K562 (cell line): ENCODE measurements at regions not wholly inside any gene's neighbourhood (a gene's known extent, or its start where the extent isn't known, plus 50 kb on each side); places are given as distances from the start of the nearest gene placed in this dataset.

Source experiments
- ATAC-seq: fragments of 200-7000 bp; cut with Tn5 transposase; 3 replicates; pipeline ENCODE4 v1.9.1; 2020; ENCODE audit warnings: moderate library complexity
- BruUV-seq: library from RNA; stranded (reverse); fragments of 400-500 nt; replicated peaks from 2 replicates; lab custom pipeline; 2021; lab: Mats Ljungman, UMichigan
- CTCF ChIA-PET: fragments of 300-600 bp; formaldehyde crosslinking; extraction: SDS; loops from one replicate; lab custom pipeline; 2021; ENCODE audit warnings: low intra/inter-chr PET ratio; lab: Yijun Ruan, JAX
- POLR2A ChIA-PET: fragments of 300-600, 350-650 bp; sonication (Branson Sonifier 250); formaldehyde crosslinking; extraction: SDS; loops from one replicate; lab custom pipeline; 2021; ENCODE audit warnings: antibody characterized with exemption, inconsistent platforms; lab: Yijun Ruan, JAX
- DNase-seq, 4 experiments: peaks; one replicate each; pipeline versions ENCODE4 v3.0.0 to v3.0.0-alpha.2; 2011 to 2018; ENCODE audit warnings: low spot score in 3 of 4, mixed read lengths in 3 of 4; ENCODE audit errors: extremely low read depth in 1 of 4
- FAIRE-seq: peaks from 2 replicates; lab custom pipeline; 2011; peaks lifted over from hg19 to GRCh38; lab: Jason Lieb, UNC
- H2AFZ ChIP-seq: 2 replicates; pipeline ENCODE4 v1.6.0; 2011; ENCODE audit warnings: low read depth, low read length, control low read depth, inconsistent platforms
- H3K27ac ChIP-seq: fragments of 200-600 bp; 3 replicates; pipeline ENCODE4 v1.8.0; 2011; ENCODE audit warnings: low read depth, mild to moderate bottlenecking, control low read depth, inconsistent platforms, low read length, moderate library complexity, mixed read lengths; ENCODE audit errors: extremely low read depth
- H3K27me3 ChIP-seq, 2 experiments: fragments of 300-600 bp in 1 of 2; 2 replicates in 1 of 2; 3 replicates in 1 of 2; pipeline versions ENCODE4 v1.6.0 to v1.8.0; 2011; ENCODE audit warnings: inconsistent platforms in 2 of 2, low read length in 2 of 2, mild to moderate bottlenecking in 1 of 2, mixed read lengths in 1 of 2, moderate library complexity in 1 of 2; ENCODE audit not compliant: control insufficient read depth in 2 of 2, insufficient read depth in 2 of 2
- H3K36me3 ChIP-seq: fragments of 300-600 bp; 3 replicates; pipeline ENCODE4 v1.8.0; 2011; ENCODE audit warnings: mild to moderate bottlenecking, low read length, inconsistent platforms; ENCODE audit not compliant: control insufficient read depth, insufficient read depth
- H3K4me1 ChIP-seq, 2 experiments: fragments of 200-600 bp in 1 of 2; replicated peaks in 1 of 2; 2 replicates in 1 of 2; 3 replicates in 1 of 2; pipeline versions ENCODE4 v1.5.1 to v1.8.0; 2011; ENCODE audit warnings: inconsistent platforms in 2 of 2, low read length in 2 of 2, mild to moderate bottlenecking in 1 of 2, mixed read lengths in 1 of 2, moderate library complexity in 1 of 2; ENCODE audit not compliant: control insufficient read depth in 2 of 2, insufficient read depth in 2 of 2
- H3K4me2 ChIP-seq: 2 replicates; pipeline ENCODE4 v1.6.1; 2011; ENCODE audit warnings: low read length, control low read depth, inconsistent platforms, mixed read lengths; ENCODE audit not compliant: insufficient read depth
- H3K4me3 ChIP-seq: fragments of 200-600 bp; sonication (generic), shearing (Covaris generic); 2 replicates; pipeline ENCODE4 v1.5.1; 2016; ENCODE audit warnings: control low read depth, inconsistent platforms
- H3K79me2 ChIP-seq: fragments of 200-600 bp; 3 replicates; pipeline ENCODE4 v1.8.0; 2011; ENCODE audit warnings: low read length, inconsistent platforms; ENCODE audit not compliant: control insufficient read depth, insufficient read depth
- H3K9ac ChIP-seq, 2 experiments: 2 replicates each; pipeline versions ENCODE4 v1.6.0 to v1.6.1; 2011; ENCODE audit warnings: low read depth in 2 of 2, low read length in 2 of 2, control low read depth in 1 of 2, inconsistent platforms in 1 of 2, mild to moderate bottlenecking in 1 of 2, mixed read lengths in 1 of 2; ENCODE audit not compliant: insufficient read depth in 1 of 2
- H3K9me1 ChIP-seq: one replicate; pipeline ENCODE4 v1.6.0; 2011; ENCODE audit warnings: inconsistent platforms, mild to moderate bottlenecking, low read length, moderate library complexity; ENCODE audit not compliant: control insufficient read depth, insufficient read depth
- H3K9me3 ChIP-seq: replicated peaks from 2 replicates; pipeline ENCODE4 v1.5.1; 2011; ENCODE audit warnings: low read depth, low read length, inconsistent platforms; ENCODE audit not compliant: control insufficient read depth, insufficient read depth
- H4K20me1 ChIP-seq: replicated peaks from 2 replicates; pipeline ENCODE4 v1.6.1; 2011; ENCODE audit warnings: low read length, inconsistent platforms, mixed read lengths; ENCODE audit not compliant: control insufficient read depth, insufficient read depth
- C11orf30 ChIP-seq: fragments of 450-650 bp; IDR thresholded peaks from 2 replicates; pipeline ENCODE4 v1.6.1; 2016; ENCODE audit warnings: low read depth, mild to moderate bottlenecking
- CREB3L1 ChIP-seq: fragments of 450-650 bp; IDR thresholded peaks from 2 replicates; pipeline ENCODE4 v1.6.1; 2014; ENCODE audit warnings: low read depth, mild to moderate bottlenecking, moderate library complexity, borderline replicate concordance
- DACH1 ChIP-seq: fragments of 450-650 bp; IDR thresholded peaks from 2 replicates; pipeline ENCODE4 v1.6.1; 2018; ENCODE audit not compliant: partially characterized antibody
- MAZ ChIP-seq, 2 experiments: fragments of 450-650 bp in 1 of 2; sonication (generic) in 1 of 2; formaldehyde crosslinking; IDR thresholded peaks in 1 of 2; conservative IDR thresholded peaks in 1 of 2; 2 replicates each; pipeline versions ENCODE4 v1.4.0 to v1.5.0; 2020; ENCODE audit warnings: mild to moderate bottlenecking in 1 of 2, missing genetic modification reagents in 1 of 2
- MECOM ChIP-seq: fragments of 250-450 bp; sonication (Bioruptor Pico); IDR thresholded peaks from 2 replicates; pipeline ENCODE4 v1.8.0; 2022; ENCODE audit warnings: inconsistent platforms
- POLR2AphosphoS5 ChIP-seq: IDR thresholded peaks from 2 replicates; pipeline ENCODE4 v1.6.1; 2011; ENCODE audit warnings: mild to moderate bottlenecking, low read depth, low read length, moderate library complexity; ENCODE audit not compliant: control insufficient read depth, insufficient read depth
- RAD21 ChIP-seq, 2 experiments: fragments of 250-450 bp in 1 of 2; fragments of 450-650 bp in 1 of 2; sonication (Bioruptor Pico) in 1 of 2; formaldehyde crosslinking in 1 of 2; IDR thresholded peaks in 1 of 2; conservative IDR thresholded peaks in 1 of 2; 2 replicates each; pipeline versions ENCODE4 v1.4.0 to v1.8.0; 2020 to 2022; ENCODE audit warnings: mild to moderate bottlenecking in 2 of 2, moderate library complexity in 1 of 2
- SMAD4 ChIP-seq: fragments of 250-450 bp; sonication (Bioruptor Pico); conservative IDR thresholded peaks from 2 replicates; pipeline ENCODE4 v1.8.0; 2021; ENCODE audit warnings: inconsistent platforms, mild to moderate bottlenecking, moderate library complexity
- SMARCA4 ChIP-seq: fragments of 450-650 bp; IDR thresholded peaks from 2 replicates; pipeline ENCODE4 v1.6.1; 2016
- SOX6 ChIP-seq: fragments of 450-650 bp; IDR thresholded peaks from 2 replicates; pipeline ENCODE4 v1.6.1; 2014; ENCODE audit warnings: mild to moderate bottlenecking
- TARDBP ChIP-seq: fragments of 450-650 bp; IDR thresholded peaks from 2 replicates; pipeline ENCODE4 v1.6.1; 2016
- ZBTB1 ChIP-seq: sonication (generic); formaldehyde crosslinking; IDR thresholded peaks from 2 replicates; pipeline ENCODE4 v1.8.1; 2023; ENCODE audit warnings: missing genetic modification reagents, low read depth, mild to moderate bottlenecking, borderline replicate concordance
- ZC3H4 ChIP-seq: sonication (generic); formaldehyde crosslinking; IDR thresholded peaks from 2 replicates; pipeline ENCODE4 v1.9.0; 2021; ENCODE audit warnings: missing genetic modification reagents, borderline replicate concordance
- ZNF280A ChIP-seq: fragments of 450-650 bp; IDR thresholded peaks from 2 replicates; pipeline ENCODE4 v1.6.1; 2018; ENCODE audit warnings: mild to moderate bottlenecking, low read depth; ENCODE audit not compliant: partially characterized antibody
- ZNF785 ChIP-seq: fragments of 250-450 bp; sonication (Bioruptor Pico); IDR thresholded peaks from 2 replicates; pipeline ENCODE4 v1.4.0; 2020; ENCODE audit warnings: mild to moderate bottlenecking
- WGBS: fragments of 100-300 bp; shearing (Covaris generic); methylation state at CpG from one replicate; pipeline ENCODE4 v1.1.6; 2016; ENCODE audit warnings: low coverage, mixed read lengths; ENCODE audit not compliant: insufficient coverage; ENCODE audit errors: missing lambda C conversion rate; 5-methylcytosine and 5-hydroxymethylcytosine counted together
- in situ Hi-C: fragments of 300-500 bp; cut with MboI; formaldehyde crosslinking; loops from 4 replicates; pipeline ENCODE4 v1.15.0; 2018; ENCODE audit warnings: inconsistent platforms, mixed read lengths
- intact Hi-C: fragments of 100-400 bp; cut with micrococcal nuclease; formaldehyde crosslinking; loops from 2 replicates; pipeline ENCODE4 v1.14.2; 2022
- TF ChIP-seq, protein P1 (sequence below), 2 experiments: IDR thresholded peaks; 2 replicates each; pipeline ENCODE4 v1.6.1; 2011; ENCODE audit warnings: borderline replicate concordance in 1 of 2, control low read depth in 1 of 2, low read depth in 1 of 2, low read length in 1 of 2, mild to moderate bottlenecking in 1 of 2, mixed read lengths in 1 of 2, moderate library complexity in 1 of 2; ENCODE audit not compliant: insufficient read depth in 1 of 2, insufficient read length in 1 of 2, poor library complexity in 1 of 2, severe bottlenecking in 1 of 2; ENCODE audit errors: extremely low read depth in 1 of 2

DNA sequence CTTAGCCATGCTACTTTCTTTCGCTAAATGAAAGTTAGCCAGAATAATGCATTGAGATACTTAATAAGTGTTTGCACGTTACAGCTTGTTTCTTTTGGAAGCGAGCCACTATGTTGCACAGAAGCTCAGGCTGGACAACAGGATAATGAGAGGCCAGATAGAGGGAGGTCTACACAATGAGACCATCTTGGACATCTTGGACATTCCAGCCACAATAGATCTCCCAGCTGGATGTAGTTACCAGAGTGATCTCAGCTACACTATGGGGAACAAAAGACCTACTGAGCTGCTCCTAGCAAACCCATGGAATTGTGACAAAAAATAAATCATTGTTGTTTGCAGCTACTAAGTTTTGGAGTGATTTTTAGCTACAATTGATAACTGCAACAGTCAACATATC lies 540.1 kb upstream of the SEMA6D start:
- Histone ChIP-seq H3K9ac (no peak overlapping the region), H3K4me1 (no peaks in the 10 kb centered on the region), H3K27ac (no peak overlapping the region), H3K36me3 (no peaks in the 10 kb centered on the region), H3K4me2 (no peak overlapping the region), H2AFZ (no peak overlapping the region), H4K20me1 (no peaks in the 10 kb centered on the region), H3K9me3 (no peaks in the 10 kb centered on the region), H3K79me2 (no peaks in the 10 kb centered on the region), H3K9me1 (no peaks in the 10 kb centered on the region), H3K4me3 (no peak overlapping the region)
- POLR2A ChIA-PET: no interaction called here
- no peak for FAIRE-seq
- CTCF ChIA-PET: no interaction called here
- WGBS: 1% methylated on average over 3 of the region's 3 CpGs
- DNase-seq: no peak
- in situ Hi-C loops: no loop called here
- TF ChIP-seq ZNF785: no peak
- no peak for TF ChIP-seq CREB3L1
- TF ChIP-seq SMAD4 (CRISPR knock-in tag): no peak
- TF ChIP-seq MAZ (CRISPR knock-in tag; conservative IDR thresholded peaks at IDR 0.05 in 1 of 2, IDR thresholded peaks at IDR 0.05 in 1 of 2): no peak
- no peak for TF ChIP-seq ZBTB1 (CRISPR knock-in tag)
- TF ChIP-seq ZC3H4 (CRISPR knock-in tag): no peak
- no peak for TF ChIP-seq C11orf30
- no peak for TF ChIP-seq ZNF280A
- TF ChIP-seq SOX6: no peak
- no peak for TF ChIP-seq SMARCA4
- no peak for TF ChIP-seq MECOM (CRISPR knock-in tag)
- TF ChIP-seq, protein P1, sequence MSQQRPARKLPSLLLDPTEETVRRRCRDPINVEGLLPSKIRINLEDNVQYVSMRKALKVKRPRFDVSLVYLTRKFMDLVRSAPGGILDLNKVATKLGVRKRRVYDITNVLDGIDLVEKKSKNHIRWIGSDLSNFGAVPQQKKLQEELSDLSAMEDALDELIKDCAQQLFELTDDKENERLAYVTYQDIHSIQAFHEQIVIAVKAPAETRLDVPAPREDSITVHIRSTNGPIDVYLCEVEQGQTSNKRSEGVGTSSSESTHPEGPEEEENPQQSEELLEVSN (IDR thresholded peaks at IDR 0.05; ENCODE audit: borderline replicate concordance in 1 of 2, extremely low read depth in 1 of 2, insufficient read depth in 1 of 2, insufficient read length in 1 of 2, low read depth in 1 of 2, low read length in 1 of 2, poor library complexity in 1 of 2, severe bottlenecking in 1 of 2): no peak
- no peak for TF ChIP-seq RAD21 (CRISPR knock-in tag; conservative IDR thresholded peaks at IDR 0.05 in 1 of 2, IDR thresholded peaks at IDR 0.05 in 1 of 2)
- no peak for TF ChIP-seq TARDBP
- no peak for TF ChIP-seq POLR2AphosphoS5
- no peak for TF ChIP-seq DACH1
- TF ChIP-seq, all 486 proteins: peak for 0
- H3K27me3 ChIP-seq: no peaks in the 10 kb centered on the region
- intact Hi-C loops: no loop called here
- no TSS peak for BruUV-seq
- no peak for ATAC-seq
